CD4-positive, alpha-beta T cell treated with Interleukin-21 for 1 hour (primary cell): ENCODE measurements at regions not wholly inside any gene's neighbourhood (a gene's known extent, or its start where the extent isn't known, plus 50 kb on each side); places are given as distances from the start of the nearest gene placed in this dataset.
A peak's percentile ranks its signal among the peaks of the same experiment; 100 is the strongest.

ENCODE experiments used
- DNase-seq: peaks from one replicate; pipeline ENCODE4 v3.0.0-alpha.2; 2020

GRCh38 chr20:58011947-58012610 lies 216.4 kb downstream of the ANKRD60 start:
- no peak for DNase-seq

- DNase-seq = no peak
Measured at GRCh38 chr20:58011106-58011946, 217.1 kb downstream of the ANKRD60 start.

DNA sequence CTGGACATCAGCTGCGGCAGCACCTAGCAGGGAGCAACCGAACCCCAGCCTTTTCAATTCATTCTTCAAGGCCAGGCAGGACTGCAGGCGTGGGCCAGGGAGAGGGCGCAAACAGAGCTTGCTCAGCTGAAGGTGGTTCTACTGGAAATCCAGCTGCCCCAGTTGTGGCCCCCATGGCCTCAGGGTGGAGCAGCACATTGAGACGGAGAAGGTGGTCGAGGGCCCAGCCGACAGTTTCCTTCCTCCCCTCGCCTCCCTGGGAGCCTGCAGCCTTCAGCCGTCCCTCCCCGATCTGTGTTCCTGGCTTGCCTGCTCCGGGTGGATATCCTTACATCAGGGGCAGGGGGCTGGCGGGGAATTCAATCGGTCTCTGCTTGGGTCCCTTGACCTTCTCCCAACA lies 217.8 kb downstream of the ANKRD60 start:
- DNase-seq = no peak

DNA sequence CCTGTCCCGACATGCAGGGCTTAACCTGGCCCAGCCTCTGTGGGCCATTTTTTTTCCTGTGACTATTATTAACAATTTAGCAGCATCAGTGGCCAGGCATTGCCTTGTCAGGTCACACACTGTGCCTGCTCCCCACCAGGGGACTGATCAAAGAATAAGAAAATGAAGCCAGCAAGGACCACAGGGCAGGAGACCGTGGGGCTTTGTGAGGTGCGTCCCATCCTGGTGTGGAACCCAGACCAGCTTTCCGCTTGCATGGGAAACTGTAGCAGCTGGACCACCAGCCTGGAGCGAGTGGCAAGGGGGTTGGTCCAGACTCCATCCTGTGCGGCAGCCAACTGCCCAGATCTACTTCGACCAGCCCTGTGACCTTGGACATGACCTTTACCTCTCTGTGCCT lies 218.3 kb downstream of the ANKRD60 start:
- DNase-seq = no peak

GRCh38 chr20:58008866-58009265 lies 219.6 kb downstream of the ANKRD60 start:
- DNase-seq = no peak

DNA sequence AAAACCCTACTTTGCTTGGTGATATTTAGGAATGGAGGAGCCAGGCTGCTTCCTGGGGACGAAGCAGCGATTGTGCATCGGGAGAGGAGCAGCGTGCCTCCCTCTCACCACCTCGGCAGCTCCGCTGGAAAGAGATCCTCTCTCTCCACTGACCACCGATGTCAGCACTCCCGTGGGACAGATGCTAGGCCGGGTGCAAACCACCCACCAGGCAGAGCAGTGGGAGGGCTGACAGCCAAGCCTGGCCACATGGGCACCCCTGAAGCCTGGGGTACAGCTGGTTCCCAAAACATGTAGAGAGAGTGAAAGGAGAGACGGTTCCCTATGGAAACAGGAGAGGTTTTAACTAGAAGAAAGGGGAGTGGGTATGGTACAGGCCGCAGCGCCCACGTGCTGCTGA lies 220.0 kb downstream of the ANKRD60 start:
- DNase-seq = no peak

GRCh38 chr20:58007947-58008346 lies 220.5 kb downstream of the ANKRD60 start:
- DNase-seq = no peak

- no peak for DNase-seq
Measured at GRCh38 chr20:58006346-58007316, 221.8 kb downstream of the ANKRD60 start.

GRCh38 chr20:58005581-58006345 lies 222.7 kb downstream of the ANKRD60 start:
- DNase-seq = no peak

DNA sequence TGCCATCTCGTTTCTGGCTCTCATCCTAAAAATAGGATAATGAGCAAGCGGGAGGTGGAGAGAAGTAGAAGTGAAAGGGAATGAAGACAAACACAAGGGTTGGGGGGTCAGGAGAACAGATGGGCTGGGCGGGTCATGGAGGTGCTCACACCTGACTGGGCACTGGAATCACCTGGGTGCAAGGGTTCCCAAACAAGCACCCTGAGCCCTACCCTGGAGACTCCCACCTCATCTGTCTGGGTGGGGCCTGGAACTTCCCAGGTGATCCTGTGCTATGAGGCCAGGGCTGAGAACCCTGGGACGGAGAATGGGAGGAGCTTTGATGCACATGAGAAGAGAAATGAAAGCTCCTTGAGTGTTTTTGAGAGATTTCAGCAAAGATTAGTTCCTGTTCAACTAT lies 223.6 kb downstream of the ANKRD60 start:
- no peak for DNase-seq

DNA sequence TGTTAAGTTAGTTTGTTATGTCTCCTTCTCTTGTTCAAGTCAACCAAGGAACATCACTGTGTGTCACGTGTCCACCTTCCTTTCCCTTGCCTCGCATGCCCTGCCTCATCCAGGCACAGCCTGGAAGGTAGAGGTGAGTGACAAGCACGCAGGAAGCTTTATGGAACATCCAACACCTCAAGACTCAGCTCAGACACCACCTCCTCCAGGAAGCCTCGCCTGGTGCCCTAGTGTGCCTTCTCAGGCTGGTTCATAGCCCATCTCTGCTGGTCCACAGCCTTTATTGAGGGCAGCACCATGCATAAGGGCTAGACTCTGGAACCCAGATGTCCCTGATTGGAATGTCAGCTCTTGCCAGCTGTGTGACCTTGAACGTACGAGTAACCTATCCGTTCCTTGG lies 224.3 kb downstream of the ANKRD60 start:
- DNase-seq = no peak

DNA sequence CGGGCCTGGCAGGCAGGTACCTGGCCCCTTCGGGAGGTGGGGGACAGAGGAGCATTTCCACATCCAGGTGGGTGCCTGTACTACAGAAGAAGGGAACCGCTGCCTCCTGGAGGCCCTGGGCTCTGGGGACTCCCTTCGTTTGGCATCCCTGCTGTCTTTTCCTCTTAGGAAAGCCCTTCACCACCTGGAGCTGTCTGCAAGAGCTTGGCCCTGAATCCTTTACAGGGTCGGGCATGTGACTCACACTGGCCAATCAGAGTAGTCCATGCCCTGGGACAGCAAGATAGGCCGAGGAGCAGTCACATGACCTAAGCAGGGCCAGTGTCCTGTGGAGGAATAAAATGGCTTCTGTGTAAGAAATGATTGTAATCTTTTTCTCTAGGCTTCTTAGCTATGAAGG lies 224.9 kb downstream of the ANKRD60 start:
- DNase-seq = no peak

GRCh38 chr20:58002901-58003300 lies 225.6 kb downstream of the ANKRD60 start:
- DNase-seq = no peak

DNA sequence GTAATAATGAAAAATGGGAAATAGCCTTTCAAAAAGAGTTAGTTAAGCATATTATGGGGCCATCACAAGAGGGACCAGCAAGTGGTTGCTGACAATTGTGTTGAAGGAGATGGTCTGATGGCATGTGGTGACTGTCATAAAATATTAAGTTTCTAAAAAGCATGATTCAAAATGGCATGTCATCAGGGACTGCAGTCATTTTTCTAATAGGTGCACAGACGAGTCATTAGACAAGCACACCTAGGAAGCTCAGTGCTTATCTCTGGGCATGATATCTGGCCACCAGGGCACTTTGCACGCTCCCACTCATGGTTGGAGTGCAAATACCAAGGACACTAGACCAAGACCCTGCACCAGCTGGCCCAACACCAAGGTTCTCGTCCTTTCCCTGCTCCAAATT lies 226.5 kb downstream of the ANKRD60 start:
- DNase-seq = no peak

GRCh38 chr20:58001381-58001780 lies 227.1 kb downstream of the ANKRD60 start:
- DNase-seq = no peak

GRCh38 chr20:58000861-58001260 lies 227.6 kb downstream of the ANKRD60 start:
- no peak for DNase-seq

- DNase-seq = peak; percentile 18
Measured at GRCh38 chr20:57999465-58000111, 228.9 kb downstream of the ANKRD60 start.

- DNase-seq = no peak
Measured at GRCh38 chr20:57998981-57999464, 229.4 kb downstream of the ANKRD60 start.

DNA sequence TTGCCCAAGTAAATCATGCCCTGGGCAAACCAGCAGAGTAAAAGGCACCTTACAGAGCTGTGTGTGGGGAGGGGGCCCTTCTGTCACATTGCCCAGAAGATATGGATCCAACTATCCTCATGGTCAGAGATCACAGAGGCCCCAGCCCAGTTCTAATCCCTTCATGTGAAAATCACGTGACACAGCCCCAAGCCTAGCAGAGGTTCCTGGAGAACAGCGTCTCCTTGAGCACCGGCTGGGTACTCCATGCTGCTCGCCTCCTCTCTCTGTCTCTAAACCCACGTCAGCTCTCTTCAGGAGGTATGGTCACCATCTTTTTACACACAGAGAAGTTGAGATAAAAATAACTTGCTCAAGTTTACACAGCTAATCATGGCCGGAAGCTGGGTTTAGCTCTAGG lies 230.2 kb downstream of the ANKRD60 start:
- no peak for DNase-seq

- DNase-seq = no peak
Measured at GRCh38 chr20:57996936-57997890, 231.2 kb downstream of the ANKRD60 start.

GRCh38 chr20:57996465-57996864 lies 232.0 kb downstream of the ANKRD60 start:
- no peak for DNase-seq
